ENCODE measurements at regions not wholly inside any gene's neighbourhood (a gene's known extent, or its start where the extent isn't known, plus 50 kb on each side); places are given as distances from the start of the nearest gene placed in this dataset.

DNA sequence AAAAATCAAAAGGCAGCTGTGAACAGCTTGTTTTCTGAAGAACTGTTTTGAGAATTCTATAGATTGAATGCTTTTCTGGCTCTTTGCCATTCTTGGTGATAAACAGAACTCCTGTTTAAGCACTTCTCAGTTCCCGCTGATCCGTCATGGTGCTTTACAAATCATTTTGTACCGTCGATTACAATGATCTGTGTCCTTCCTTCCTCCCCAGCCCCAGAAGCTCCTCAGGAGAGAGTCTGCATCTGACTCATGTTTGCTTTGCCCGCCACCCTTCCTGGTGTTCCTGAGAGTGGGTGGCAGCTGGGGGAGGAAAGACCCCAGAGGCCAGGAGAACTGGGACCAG lies 538.6 kb upstream of the MARCKS start:
- TF ChIP-seq POLR2AphosphoS5 (IDR thresholded peaks at IDR 0.05; ENCODE audit: borderline replicate concordance, low read depth, low read length) (no peak), EZH2 (IDR thresholded peaks at IDR 0.05) (no peak)

All from SK-N-MC (cell line).